ENCODE measurements at regions not wholly inside any gene's neighbourhood (a gene's known extent, or its start where the extent isn't known, plus 50 kb on each side); places are given as distances from the start of the nearest gene placed in this dataset.

DNA sequence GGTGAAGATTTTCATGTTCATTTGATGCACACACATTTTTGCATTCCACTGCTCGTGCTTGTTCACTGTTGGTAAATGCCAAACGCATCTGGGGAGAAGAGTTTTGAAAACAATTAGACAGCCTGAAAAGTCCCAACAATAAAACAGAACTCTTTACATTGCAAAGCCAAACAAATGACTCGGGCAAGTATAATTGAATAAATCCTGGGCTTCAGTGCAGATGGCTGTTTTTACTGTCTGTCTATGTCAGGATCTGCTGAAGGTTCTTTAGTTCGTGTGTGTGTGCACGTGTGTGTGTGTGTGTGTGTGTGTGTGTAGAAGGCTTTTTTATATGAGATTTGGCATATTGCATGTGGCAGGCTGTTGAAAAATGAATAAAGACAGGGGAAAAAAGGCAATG, 277.5 kb upstream of the CDIN1 start:
- TF ChIP-seq, protein P1, sequence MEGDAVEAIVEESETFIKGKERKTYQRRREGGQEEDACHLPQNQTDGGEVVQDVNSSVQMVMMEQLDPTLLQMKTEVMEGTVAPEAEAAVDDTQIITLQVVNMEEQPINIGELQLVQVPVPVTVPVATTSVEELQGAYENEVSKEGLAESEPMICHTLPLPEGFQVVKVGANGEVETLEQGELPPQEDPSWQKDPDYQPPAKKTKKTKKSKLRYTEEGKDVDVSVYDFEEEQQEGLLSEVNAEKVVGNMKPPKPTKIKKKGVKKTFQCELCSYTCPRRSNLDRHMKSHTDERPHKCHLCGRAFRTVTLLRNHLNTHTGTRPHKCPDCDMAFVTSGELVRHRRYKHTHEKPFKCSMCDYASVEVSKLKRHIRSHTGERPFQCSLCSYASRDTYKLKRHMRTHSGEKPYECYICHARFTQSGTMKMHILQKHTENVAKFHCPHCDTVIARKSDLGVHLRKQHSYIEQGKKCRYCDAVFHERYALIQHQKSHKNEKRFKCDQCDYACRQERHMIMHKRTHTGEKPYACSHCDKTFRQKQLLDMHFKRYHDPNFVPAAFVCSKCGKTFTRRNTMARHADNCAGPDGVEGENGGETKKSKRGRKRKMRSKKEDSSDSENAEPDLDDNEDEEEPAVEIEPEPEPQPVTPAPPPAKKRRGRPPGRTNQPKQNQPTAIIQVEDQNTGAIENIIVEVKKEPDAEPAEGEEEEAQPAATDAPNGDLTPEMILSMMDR (conservative IDR thresholded peaks at IDR 0.05 in 1 of 2, IDR thresholded peaks at IDR 0.05 in 1 of 2; ENCODE audit: low read depth in 1 of 2, low read length in 2 of 2), result no peak
- no peak for TF ChIP-seq EZH2 (IDR thresholded peaks at IDR 0.05; ENCODE audit: low read length, missing control alignments)
